ENCODE measurements at regions not wholly inside any gene's neighbourhood (a gene's known extent, or its start where the extent isn't known, plus 50 kb on each side); places are given as distances from the start of the nearest gene placed in this dataset.
"Not testable (repeated sequence)": the region's sequence is repeated elsewhere in the genome, so short reads cannot be mapped to it uniquely, and the experiment has no call there.

GRCh38 chr6:160889148-160889547, 102.4 kb upstream of the MAP3K4 start:
- not testable (repeated sequence) for TF ChIP-seq CTCF, POLR2A (IDR thresholded peaks at IDR 0.05)
